ENCODE measurements at regions not wholly inside any gene's neighbourhood (a gene's known extent, or its start where the extent isn't known, plus 50 kb on each side); places are given as distances from the start of the nearest gene placed in this dataset.
"Not testable (repeated sequence)": the region's sequence is repeated elsewhere in the genome, so short reads cannot be mapped to it uniquely, and the experiment has no call there.

- TF ChIP-seq CTCF, EZH2 (IDR thresholded peaks at IDR 0.05): not testable (repeated sequence)
Observed at GRCh38 chr5:36782612-36783011, 94.0 kb upstream of the NIPBL start.
